Esophagus squamous epithelium (tissue), 4 donors: ENCODE measurements at regions not wholly inside any gene's neighbourhood (a gene's known extent, or its start where the extent isn't known, plus 50 kb on each side); places are given as distances from the start of the nearest gene placed in this dataset.
A peak's percentile ranks its signal among the peaks of the same experiment; 100 is the strongest.

Experiments
- POLR2A ChIP-seq, 4 donors: fragments of 450-650 bp; IDR thresholded peaks; one replicate each; pipeline ENCODE4 v1.6.1; 2017; ENCODE audit warnings: antibody characterized with exemption in 4 of 4, mild to moderate bottlenecking in 4 of 4, moderate library complexity in 3 of 4
- TF ChIP-seq, protein P1 (sequence below), 6 experiments: fragments of 450-650 bp in 4 of 6; fragments of 200-600 bp in 2 of 6; sonication (generic) in 2 of 6; IDR thresholded peaks; one replicate each; pipeline ENCODE4 v1.5.1; 2016 to 2019; ENCODE audit warnings: antibody characterized with exemption in 6 of 6, mild to moderate bottlenecking in 4 of 6, moderate library complexity in 4 of 6

DNA sequence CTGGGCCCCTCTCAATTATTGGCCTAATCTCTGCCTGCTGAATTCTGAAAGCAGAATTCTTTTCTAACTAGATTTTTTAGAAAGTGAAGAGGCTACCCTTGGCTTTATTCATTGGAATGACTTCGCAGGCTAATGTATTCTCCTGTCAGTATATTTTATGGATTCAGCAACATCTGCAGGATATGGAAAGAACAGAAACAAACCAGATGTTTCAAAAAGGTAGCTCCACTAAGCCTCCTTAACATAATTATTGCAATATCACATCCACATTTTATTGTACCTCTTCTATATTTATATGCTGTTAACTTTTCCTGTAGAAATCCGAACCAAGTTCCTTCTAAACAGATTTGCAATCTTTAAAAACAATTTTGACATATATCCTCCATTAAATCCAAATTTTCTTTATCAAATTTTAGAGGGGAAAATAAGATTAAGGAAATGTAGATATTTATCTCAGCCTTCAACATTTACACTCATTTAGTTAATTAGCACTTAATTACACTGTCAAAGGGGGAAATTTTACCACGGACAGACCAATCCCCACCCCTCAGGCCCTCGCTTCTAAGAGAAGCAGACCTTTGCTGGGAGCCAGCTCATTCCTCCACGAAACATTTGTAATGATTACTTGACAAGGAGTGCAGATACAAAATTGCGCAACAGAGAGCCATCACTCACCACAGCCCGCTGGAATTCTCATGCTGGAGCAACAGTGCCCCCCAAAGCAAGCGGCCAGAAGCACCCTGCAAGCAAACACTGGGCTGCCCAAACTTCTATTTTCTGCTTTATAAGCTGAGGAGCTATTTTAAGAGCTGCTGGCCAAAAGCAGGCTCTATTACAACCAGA lies 253.4 kb downstream of the ETAA1 start:
- TF ChIP-seq, protein P1, sequence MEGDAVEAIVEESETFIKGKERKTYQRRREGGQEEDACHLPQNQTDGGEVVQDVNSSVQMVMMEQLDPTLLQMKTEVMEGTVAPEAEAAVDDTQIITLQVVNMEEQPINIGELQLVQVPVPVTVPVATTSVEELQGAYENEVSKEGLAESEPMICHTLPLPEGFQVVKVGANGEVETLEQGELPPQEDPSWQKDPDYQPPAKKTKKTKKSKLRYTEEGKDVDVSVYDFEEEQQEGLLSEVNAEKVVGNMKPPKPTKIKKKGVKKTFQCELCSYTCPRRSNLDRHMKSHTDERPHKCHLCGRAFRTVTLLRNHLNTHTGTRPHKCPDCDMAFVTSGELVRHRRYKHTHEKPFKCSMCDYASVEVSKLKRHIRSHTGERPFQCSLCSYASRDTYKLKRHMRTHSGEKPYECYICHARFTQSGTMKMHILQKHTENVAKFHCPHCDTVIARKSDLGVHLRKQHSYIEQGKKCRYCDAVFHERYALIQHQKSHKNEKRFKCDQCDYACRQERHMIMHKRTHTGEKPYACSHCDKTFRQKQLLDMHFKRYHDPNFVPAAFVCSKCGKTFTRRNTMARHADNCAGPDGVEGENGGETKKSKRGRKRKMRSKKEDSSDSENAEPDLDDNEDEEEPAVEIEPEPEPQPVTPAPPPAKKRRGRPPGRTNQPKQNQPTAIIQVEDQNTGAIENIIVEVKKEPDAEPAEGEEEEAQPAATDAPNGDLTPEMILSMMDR (IDR thresholded peaks at IDR 0.05): peak in 5 of 6 experiments; percentile 28 to 63 (median 54)
- no peak for TF ChIP-seq POLR2A (IDR thresholded peaks at IDR 0.05)
